Activated naive CD4-positive, alpha-beta T cell treated with Interleukin-2 at 50 U/mL for 16 hours (primary cell): ENCODE measurements at regions not wholly inside any gene's neighbourhood (a gene's known extent, or its start where the extent isn't known, plus 50 kb on each side); places are given as distances from the start of the nearest gene placed in this dataset.

Source experiments
- DNase-seq: peaks from one replicate; pipeline ENCODE4 v3.0.0-alpha.2; 2020

- no peak for DNase-seq
Observed at GRCh38 chr4:22336822-22337221, 179.0 kb downstream of the ADGRA3 start.

- DNase-seq: no peak
Observed at GRCh38 chr4:22334155-22334554, 181.7 kb downstream of the ADGRA3 start.

- DNase-seq: no peak
Observed at GRCh38 chr4:22324422-22324821, 191.4 kb downstream of the ADGRA3 start.

- no peak for DNase-seq
Observed at GRCh38 chr4:22323691-22324090, 192.2 kb downstream of the ADGRA3 start.

GRCh38 chr4:22322996-22323395 lies 192.9 kb downstream of the ADGRA3 start:
- DNase-seq: no peak

GRCh38 chr4:22315628-22316027 lies 200.2 kb downstream of the ADGRA3 start:
- no peak for DNase-seq

- no peak for DNase-seq
Observed at GRCh38 chr4:22313976-22314375, 201.9 kb downstream of the ADGRA3 start.

GRCh38 chr4:22312113-22312512 lies 203.8 kb downstream of the ADGRA3 start:
- no peak for DNase-seq

GRCh38 chr4:22301253-22301652 lies 214.6 kb downstream of the ADGRA3 start:
- DNase-seq: no peak

- no peak for DNase-seq
Observed at GRCh38 chr4:22299678-22300077, 216.2 kb downstream of the ADGRA3 start.

GRCh38 chr4:22287631-22288030 lies 228.2 kb downstream of the ADGRA3 start:
- DNase-seq: no peak

- no peak for DNase-seq
Observed at GRCh38 chr4:22268350-22269025, 247.4 kb downstream of the ADGRA3 start.

GRCh38 chr4:22264261-22264660 lies 251.6 kb downstream of the ADGRA3 start:
- DNase-seq: no peak

- DNase-seq: no peak
Observed at GRCh38 chr4:22253431-22253830, 262.4 kb downstream of the ADGRA3 start.

GRCh38 chr4:22246847-22247246 lies 269.0 kb downstream of the ADGRA3 start:
- no peak for DNase-seq

- DNase-seq: no peak
Observed at GRCh38 chr4:22245294-22245693, 270.6 kb downstream of the ADGRA3 start.

GRCh38 chr4:22241415-22241814 lies 274.5 kb downstream of the ADGRA3 start:
- no peak for DNase-seq

- no peak for DNase-seq
Observed at GRCh38 chr4:22240814-22241213, 275.1 kb downstream of the ADGRA3 start.

- DNase-seq: no peak
Observed at GRCh38 chr4:22238742-22239141, 277.1 kb downstream of the ADGRA3 start.

- no peak for DNase-seq
Observed at GRCh38 chr4:22237846-22238494, 277.9 kb downstream of the ADGRA3 start.

GRCh38 chr4:22237155-22237751 lies 278.6 kb downstream of the ADGRA3 start:
- peak; percentile 1 for DNase-seq

- DNase-seq: no peak
Observed at GRCh38 chr4:22235698-22236097, 280.2 kb downstream of the ADGRA3 start.

GRCh38 chr4:22233230-22233629 lies 282.6 kb downstream of the ADGRA3 start:
- no peak for DNase-seq

GRCh38 chr4:22220965-22221364 lies 272.4 kb upstream of the KCNIP4 start:
- DNase-seq: no peak
